ENCODE measurements at regions not wholly inside any gene's neighbourhood (a gene's known extent, or its start where the extent isn't known, plus 50 kb on each side); places are given as distances from the start of the nearest gene placed in this dataset.

DNA sequence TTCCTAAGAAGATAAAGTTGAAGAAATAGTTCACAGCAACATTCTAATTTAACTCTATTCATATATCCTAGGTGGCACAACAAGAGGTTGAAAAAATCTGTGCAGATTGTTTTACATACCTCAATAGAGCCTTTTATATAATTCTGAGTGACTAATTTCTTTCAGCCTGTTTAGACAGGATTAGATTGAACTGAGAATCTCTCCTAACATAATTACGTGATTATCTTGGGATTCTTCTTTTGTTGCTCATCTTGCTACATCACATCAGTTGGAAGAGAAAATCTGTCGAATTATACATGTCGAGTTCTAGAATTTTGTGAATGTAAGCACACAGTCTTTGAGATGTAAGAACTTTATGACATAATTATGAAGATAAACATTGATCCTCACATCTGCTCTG is 1873.7 kb upstream of the IGFBP7 start:
- no peaks in the 10 kb centered on the region for H3K4me1 Mint-ChIP-seq (ENCODE audit: low read depth, unreplicated experiment)
- no peaks in the 10 kb centered on the region for H3K9me3 Mint-ChIP-seq (ENCODE audit: unreplicated experiment)
- TF ChIP-seq, protein P1, sequence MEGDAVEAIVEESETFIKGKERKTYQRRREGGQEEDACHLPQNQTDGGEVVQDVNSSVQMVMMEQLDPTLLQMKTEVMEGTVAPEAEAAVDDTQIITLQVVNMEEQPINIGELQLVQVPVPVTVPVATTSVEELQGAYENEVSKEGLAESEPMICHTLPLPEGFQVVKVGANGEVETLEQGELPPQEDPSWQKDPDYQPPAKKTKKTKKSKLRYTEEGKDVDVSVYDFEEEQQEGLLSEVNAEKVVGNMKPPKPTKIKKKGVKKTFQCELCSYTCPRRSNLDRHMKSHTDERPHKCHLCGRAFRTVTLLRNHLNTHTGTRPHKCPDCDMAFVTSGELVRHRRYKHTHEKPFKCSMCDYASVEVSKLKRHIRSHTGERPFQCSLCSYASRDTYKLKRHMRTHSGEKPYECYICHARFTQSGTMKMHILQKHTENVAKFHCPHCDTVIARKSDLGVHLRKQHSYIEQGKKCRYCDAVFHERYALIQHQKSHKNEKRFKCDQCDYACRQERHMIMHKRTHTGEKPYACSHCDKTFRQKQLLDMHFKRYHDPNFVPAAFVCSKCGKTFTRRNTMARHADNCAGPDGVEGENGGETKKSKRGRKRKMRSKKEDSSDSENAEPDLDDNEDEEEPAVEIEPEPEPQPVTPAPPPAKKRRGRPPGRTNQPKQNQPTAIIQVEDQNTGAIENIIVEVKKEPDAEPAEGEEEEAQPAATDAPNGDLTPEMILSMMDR (IDR thresholded peaks at IDR 0.05; ENCODE audit: partially characterized antibody, unreplicated experiment), result no peak
- H3K4me3 Mint-ChIP-seq (ENCODE audit: unreplicated experiment), result no peak overlapping the region
- no peaks in the 10 kb centered on the region for H3K36me3 Mint-ChIP-seq (ENCODE audit: unreplicated experiment)
- no peaks in the 10 kb centered on the region for H3K27me3 Mint-ChIP-seq (ENCODE audit: unreplicated experiment)
- H3K27ac Mint-ChIP-seq (ENCODE audit: unreplicated experiment), result no peak overlapping the region
- DNase-seq, result no peak

DNA sequence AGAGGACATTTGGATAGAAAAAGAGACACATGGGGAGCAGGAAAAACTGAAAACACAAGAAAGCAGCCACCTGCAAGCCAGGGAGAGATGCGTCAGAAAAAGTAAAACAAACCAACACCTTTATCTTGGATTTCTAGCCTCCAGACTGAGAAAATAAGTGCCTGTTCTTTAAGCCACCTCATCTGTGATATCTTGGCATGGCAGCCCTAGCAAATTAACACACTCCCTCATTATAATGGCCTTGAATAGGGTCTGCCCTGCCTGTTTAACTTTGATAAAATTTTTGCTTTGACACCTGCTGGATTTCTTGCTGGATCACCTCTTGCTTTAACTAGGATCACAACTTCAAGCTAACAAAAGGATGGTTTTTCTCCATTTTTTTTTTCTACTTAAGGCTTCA is 1892.0 kb upstream of the IGFBP7 start:
- Mint-ChIP-seq H3K9me3 (ENCODE audit: unreplicated experiment) (no peaks in the 10 kb centered on the region), H3K36me3 (ENCODE audit: unreplicated experiment) (no peaks in the 10 kb centered on the region)
- DNase-seq, result no peak

DNA sequence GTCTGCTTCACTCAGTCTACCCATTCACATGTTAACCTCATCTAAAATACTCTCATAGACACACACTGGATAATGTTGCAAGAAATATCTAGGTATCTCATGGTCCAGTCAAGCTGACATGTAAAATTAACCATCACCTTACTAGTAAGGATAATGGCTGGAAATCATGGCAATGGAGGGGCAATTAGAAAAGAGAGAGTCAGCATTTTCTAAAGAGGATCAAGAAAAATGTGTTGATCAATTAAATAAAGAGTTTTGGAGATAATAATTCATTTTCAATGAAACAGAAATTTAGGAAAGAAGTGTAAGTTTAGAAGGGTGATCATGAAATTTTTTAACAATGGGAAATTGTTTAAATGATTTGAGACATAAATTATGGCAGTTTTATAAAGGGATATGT is 1914.1 kb upstream of the IGFBP7 start:
- no peak overlapping the region for H3K27ac Mint-ChIP-seq (ENCODE audit: unreplicated experiment)
- H3K4me1 Mint-ChIP-seq (ENCODE audit: low read depth, unreplicated experiment), result no peaks in the 10 kb centered on the region
- H3K36me3 Mint-ChIP-seq (ENCODE audit: unreplicated experiment), result no peaks in the 10 kb centered on the region
- H3K9me3 Mint-ChIP-seq (ENCODE audit: unreplicated experiment), result no peaks in the 10 kb centered on the region
- H3K4me3 Mint-ChIP-seq (ENCODE audit: unreplicated experiment), result no peak overlapping the region
- no peak for DNase-seq
- peaks cover 2% of the 10 kb centered on the region for H3K27me3 Mint-ChIP-seq (ENCODE audit: unreplicated experiment)
- TF ChIP-seq, protein P1 (IDR thresholded peaks at IDR 0.05; ENCODE audit: partially characterized antibody, unreplicated experiment), result no peak

More for the DNA sequence above, 1892.0 kb upstream of the IGFBP7 start:
- Mint-ChIP-seq H3K4me3 (ENCODE audit: unreplicated experiment) (no peak overlapping the region), H3K27me3 (ENCODE audit: unreplicated experiment) (no peaks in the 10 kb centered on the region), H3K27ac (ENCODE audit: unreplicated experiment) (no peak overlapping the region), H3K4me1 (ENCODE audit: low read depth, unreplicated experiment) (no peaks in the 10 kb centered on the region)
- TF ChIP-seq, protein P1 (IDR thresholded peaks at IDR 0.05; ENCODE audit: partially characterized antibody, unreplicated experiment), result no peak

DNA sequence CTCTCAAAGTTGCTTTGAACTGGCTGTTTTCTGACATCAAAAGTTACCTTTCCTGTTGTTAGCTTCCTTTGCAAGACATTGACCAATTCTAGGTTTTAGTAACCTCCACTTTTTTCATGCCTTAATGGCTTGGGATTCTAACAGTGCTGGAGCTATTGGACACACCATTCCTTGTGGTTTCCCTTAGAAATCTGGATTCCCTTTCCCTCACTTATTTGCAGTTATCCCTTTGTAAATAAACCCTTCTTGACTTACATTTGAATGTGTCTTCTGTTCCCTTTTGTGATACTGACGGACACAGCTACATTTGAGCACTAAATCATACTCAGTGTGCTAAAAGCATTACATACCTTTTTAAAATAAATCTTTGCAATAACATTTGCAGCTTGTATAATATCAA is 1927.6 kb upstream of the IGFBP7 start:
- peaks cover 1% of the 10 kb centered on the region for H3K27me3 Mint-ChIP-seq (ENCODE audit: unreplicated experiment)
- H3K36me3 Mint-ChIP-seq (ENCODE audit: unreplicated experiment), result no peaks in the 10 kb centered on the region
- H3K4me3 Mint-ChIP-seq (ENCODE audit: unreplicated experiment), result no peak overlapping the region
- no peak for DNase-seq
- TF ChIP-seq, protein P1 (IDR thresholded peaks at IDR 0.05; ENCODE audit: partially characterized antibody, unreplicated experiment), result no peak
- no peaks in the 10 kb centered on the region for H3K4me1 Mint-ChIP-seq (ENCODE audit: low read depth, unreplicated experiment)
- no peaks in the 10 kb centered on the region for H3K9me3 Mint-ChIP-seq (ENCODE audit: unreplicated experiment)
- H3K27ac Mint-ChIP-seq (ENCODE audit: unreplicated experiment), result no peak overlapping the region

DNA sequence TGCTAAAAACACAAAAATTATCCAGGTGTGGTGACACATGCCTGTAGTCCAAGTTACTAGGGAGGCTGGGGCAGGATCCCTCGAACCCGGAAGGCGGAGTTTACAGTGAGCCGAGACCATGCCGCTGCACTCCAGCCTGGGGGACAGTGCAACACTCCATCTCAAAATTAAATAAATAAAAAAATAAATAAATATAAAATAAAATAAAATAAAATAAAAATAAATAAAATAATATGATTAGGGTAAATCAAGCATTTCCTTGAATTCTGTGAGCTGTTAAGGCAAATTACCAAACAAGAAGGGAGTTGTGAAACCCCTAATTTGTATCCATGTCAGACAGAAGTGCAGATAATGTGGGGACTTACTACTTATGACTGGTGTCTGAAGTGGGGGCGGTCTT is 1928.9 kb upstream of the IGFBP7 start:
- Mint-ChIP-seq H3K27ac (ENCODE audit: unreplicated experiment) (no peak overlapping the region), H3K9me3 (ENCODE audit: unreplicated experiment) (no peaks in the 10 kb centered on the region), H3K4me3 (ENCODE audit: unreplicated experiment) (no peak overlapping the region), H3K27me3 (ENCODE audit: unreplicated experiment) (peaks cover 1% of the 10 kb centered on the region), H3K36me3 (ENCODE audit: unreplicated experiment) (no peaks in the 10 kb centered on the region), H3K4me1 (ENCODE audit: low read depth, unreplicated experiment) (peaks cover 2% of the 10 kb centered on the region)
- TF ChIP-seq, protein P1 (IDR thresholded peaks at IDR 0.05; ENCODE audit: partially characterized antibody, unreplicated experiment), result no peak
- DNase-seq, result no peak
